HG02623 (cell line): ENCODE measurements at regions not wholly inside any gene's neighbourhood (a gene's known extent, or its start where the extent isn't known, plus 50 kb on each side); places are given as distances from the start of the nearest gene placed in this dataset.
"Not testable (repeated sequence)": the region's sequence is repeated elsewhere in the genome, so short reads cannot be mapped to it uniquely, and the experiment has no call there.

Experiments used
- ATAC-seq: cut with Tn5 transposase; IDR thresholded peaks from one replicate; pipeline ENCODE4 v1.9.1; 2021; ENCODE audit warnings: moderate library complexity; ENCODE audit not compliant: unreplicated experiment

DNA sequence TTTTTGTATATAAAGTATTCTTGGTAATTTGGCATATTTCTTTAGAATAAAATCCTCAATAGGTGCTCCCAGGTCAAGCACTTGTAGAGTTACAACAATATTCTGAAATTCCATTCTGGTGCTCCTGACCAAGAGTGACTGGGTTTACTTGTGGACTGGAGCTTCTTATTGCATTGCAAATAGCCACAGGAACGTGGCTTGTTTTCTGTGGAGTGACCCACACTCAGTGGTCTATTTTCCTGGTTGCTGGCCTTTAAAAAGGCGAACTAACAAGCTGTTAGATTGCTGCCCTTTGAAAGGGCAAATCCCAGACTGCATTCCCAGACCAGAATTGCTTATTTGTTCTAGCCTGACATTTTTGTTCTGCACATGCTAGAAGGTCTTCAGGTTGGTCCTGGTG is 658.8 kb upstream of the GOT2 start:
- ATAC-seq: no peak

DNA sequence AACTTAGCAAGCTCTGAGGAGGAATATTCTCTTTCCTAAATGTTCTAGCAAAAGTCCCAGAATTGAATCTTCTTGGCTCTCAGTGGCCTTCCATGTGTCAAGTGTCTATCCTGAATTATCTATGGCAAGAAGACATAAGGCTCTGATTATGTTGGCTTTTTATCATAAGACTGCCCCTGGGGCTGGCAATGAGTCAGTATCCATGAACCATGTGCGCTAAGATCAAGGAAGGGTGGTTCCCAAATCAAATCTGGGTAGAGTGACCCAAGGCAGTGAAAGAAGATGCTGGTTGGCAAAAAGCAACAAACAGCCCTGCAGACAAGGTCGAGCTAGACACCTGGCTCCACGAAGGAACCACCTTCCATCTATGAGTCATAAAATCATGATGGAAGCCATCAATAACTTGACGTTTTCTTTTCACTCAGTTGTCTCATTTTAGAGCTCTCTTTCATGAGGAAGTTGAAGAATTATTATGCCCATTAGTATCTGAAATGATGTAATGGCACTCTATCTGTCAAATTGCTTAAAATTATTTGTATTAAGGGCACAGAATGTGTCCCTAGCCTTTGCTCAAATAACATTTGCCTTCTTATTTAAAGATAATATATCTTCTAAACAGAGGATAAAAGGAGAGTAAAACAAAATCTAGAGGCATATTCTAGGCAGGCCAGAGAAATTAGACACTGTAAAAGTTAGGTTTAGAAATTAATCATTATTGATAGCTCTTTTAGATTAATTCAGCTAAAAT is 657.7 kb upstream of the GOT2 start:
- no peak for ATAC-seq

DNA sequence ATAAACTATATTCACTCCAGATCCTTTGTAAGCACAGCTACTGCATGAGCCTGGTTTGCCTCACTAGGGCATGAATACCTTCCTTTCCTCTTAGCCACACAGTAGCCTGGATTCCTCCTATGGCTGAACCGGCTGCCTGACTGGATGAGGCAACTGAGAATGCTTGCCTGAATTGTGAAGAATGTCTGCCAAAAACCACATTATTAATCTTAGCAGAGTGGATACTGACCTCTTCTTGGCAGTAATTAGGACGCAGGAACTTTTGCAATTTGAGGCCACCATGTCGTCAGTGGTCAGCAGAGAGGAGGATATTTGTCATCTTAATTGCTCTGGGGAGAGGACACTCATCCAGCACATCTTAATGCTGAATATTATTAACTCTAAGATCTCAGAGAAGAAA is 651.8 kb upstream of the GOT2 start:
- ATAC-seq: no peak

DNA sequence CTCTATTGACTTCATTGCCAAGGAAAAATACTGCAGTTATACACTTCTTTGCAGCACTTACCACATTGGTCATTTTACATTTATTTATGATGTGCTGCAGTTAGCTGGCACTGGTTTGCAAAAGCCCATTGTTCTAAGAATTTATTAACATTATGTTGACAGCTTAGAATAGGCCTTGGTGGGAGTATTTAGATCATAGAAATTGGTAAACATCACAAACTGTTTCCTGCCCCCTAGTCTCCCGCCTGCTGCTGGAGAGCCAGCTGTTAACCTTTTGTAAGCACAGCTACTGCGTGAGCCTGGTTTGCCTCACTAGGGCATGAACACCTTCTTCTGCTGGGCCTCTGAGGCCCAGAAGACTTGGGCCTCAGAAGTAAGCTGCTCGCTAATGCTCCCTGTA is 651.4 kb upstream of the GOT2 start:
- no peak for ATAC-seq

DNA sequence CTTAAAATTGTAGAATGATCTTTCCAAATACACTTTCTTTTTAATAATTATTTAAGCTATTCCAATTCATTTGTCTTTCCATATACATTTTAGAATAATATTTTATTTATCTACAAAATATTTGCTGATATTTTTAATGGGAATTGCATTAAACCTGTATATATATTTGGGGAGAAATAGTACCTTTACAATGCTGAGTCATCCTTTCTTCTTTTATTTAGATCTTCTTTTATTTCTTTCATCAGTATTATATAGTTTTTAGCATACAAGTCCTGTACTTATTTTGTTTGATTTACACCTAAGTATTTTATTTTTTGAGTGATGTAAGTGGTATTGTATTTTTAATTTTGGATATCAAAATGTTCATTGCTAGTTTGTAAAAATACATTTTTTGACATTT is 639.5 kb upstream of the GOT2 start:
- no peak for ATAC-seq

DNA sequence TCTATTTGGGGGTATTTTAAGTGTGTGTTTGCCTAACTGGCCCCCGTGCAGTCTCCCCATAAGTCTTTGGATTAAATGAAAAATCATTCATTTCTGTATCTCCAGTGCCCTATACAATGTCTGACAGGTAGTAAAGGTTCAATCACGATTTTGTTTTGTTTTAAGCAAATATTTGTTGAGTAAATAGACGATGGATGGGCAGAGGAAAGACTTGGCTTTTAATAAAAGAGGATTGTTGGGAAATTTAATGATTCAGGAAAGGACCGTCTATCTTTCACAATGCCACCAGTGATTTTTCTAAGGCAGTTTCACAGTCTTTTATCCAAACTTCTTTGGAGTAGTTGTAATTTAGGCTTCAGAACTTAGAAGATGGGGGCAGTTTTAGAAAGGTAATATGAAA is 636.6 kb upstream of the GOT2 start:
- no peak for ATAC-seq

DNA sequence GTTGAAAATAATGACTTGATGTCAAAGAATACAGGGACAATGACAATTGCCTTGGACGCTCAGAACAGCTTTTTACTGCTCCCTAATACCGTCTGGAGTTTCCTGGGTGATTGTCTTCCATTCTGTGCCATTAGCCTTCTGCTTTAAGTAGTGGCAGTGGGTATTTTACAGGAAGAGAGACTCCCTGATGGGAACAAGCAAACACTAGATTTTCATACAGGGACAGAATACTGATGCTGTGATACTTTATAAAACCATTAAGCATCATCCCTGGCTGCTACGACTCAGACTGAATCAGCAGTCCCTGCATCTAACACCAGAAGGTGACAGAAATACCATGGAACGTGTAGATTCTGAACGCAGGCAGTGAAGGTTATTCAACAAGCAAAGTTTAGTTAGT is 635.4 kb upstream of the GOT2 start:
- no peak for ATAC-seq

DNA sequence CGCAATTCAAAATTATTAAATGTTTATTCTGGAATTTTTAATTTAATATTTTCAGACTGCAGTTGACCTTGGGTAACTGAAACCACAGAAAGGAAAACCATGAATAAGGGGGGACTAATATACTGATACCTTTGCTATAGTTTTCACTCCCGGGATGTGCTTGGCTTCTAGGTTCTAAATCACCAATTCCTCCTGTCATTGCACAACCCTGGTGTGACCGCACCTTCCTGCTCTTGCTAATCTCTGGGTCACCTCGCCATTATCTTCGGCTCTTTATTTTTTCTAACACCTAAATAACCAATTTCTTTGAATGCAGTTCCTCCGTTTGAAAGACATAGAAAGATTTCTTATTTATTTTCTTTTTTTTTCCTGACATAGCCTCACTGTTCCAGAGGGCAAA is 634.5 kb upstream of the GOT2 start:
- ATAC-seq: no peak

DNA sequence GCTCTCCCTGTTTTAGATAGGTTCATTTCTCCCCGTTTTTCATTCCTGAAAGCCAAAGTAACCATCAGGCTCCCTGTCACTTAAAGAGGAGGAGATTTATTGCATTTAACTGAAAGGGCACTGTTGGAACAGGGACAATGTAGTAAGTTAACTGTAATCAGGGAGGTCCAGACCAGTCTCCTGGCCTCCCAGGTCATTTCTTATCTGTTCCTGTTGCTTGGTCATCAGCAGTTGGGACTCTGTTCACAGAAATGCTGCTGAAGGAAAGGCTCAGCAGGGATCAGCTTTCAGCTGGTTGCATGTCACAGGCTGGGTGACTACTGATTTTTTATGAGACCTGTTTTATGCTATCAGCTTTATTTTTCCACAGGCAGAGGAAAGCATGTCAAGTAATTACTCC is 622.6 kb upstream of the GOT2 start:
- no peak for ATAC-seq

DNA sequence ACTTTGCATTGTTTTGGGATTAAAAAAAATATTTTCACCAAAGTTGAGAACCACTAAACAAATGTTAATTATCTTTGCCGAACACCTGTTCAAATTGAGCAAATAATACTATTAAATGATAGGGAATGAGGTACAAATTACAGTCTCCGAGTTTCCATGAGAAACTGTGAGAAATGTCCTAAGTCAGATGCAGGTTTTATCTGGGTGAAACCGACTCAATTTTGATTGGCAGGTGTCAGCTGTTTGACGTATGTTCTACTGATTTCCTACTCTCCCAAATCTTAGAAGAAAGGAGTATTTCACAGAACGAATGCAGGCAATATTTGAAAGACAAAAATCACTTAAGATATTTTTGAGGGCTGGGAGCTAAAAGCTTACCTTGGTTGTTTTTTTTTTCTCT is 622.0 kb upstream of the GOT2 start:
- ATAC-seq: no peak

DNA sequence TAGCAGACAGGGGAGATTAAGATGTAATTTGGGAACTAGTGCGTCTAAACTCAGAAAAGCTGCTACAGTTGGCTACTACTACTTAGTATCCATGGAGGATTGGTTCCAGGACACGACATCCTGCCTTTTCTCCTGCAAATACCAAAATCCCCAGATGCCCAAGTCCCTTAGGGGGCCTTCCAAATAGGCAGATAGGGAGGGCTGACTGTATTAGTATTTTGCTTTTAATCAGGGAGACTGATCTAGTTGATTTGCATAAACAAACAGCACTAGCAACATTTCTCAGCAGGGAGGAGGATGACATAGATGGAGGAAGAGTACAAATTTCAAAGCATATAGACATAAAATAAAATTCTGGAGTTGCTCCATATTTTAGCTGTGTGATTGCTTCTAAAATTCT is 621.6 kb upstream of the GOT2 start:
- no peak for ATAC-seq

DNA sequence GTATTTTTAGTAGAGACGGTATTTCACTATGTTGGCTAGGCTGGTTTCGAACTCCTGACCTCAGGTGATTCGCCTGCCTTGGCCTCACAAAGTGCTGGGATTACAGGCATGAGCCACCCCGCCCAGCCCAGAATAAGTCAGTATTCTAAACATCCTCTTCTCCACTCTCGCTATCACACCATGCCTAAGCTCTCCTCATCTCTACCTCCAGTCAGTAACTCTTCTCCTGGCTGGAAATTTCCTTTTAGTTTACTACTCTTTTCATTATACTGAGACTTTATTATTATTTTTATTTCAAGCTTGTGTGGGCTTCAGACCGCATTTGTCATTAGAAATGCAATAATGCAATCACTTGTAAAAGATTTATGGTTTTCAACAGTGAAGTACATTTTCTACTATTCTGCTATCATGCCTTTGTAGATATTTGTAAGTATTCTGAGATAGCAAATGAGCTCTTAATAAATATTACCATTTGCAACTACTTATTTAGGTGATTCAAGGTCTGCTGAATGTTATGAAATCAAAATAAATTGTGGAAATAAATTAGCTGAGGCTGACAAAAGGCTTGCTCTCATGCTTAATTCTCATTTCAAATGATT is 617.3 kb upstream of the GOT2 start:
- no peak for ATAC-seq

DNA sequence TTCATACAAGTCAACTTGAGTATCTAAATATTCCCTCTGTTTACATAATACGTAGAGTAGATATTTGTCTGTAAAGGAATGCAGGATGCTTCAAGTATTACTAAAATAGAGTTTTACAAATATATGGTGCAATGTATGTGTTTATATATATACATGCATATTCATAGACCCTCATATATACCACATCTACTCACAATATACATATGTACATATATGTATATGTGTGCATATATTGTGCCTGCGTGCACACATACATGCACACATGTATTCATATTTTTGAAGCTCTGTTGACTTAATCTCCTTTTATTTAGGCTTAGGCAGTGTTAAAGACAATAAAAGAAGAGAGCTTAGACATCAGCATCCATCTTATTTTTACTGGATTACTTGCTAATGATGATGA is 616.6 kb upstream of the GOT2 start:
- ATAC-seq: no peak

DNA sequence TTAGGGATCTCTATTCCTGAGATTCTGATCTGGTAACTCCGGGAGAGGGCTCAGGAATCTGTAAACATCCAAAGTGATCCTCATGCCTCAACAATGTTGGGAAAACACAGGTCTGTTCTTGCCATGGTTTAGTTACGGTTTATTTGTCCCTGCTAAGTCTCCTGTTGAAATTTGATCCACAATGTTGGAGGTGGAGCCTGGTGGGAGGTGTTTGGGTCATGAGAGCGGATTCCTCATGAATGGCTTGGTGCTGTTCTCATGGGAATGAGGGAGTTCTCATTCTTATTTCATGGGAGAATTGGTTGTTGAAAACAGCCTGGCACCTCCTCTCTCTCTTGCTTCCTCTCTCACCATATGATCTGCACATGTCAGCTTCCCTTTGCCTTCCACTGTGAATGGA is 608.6 kb upstream of the GOT2 start:
- ATAC-seq: no peak

DNA sequence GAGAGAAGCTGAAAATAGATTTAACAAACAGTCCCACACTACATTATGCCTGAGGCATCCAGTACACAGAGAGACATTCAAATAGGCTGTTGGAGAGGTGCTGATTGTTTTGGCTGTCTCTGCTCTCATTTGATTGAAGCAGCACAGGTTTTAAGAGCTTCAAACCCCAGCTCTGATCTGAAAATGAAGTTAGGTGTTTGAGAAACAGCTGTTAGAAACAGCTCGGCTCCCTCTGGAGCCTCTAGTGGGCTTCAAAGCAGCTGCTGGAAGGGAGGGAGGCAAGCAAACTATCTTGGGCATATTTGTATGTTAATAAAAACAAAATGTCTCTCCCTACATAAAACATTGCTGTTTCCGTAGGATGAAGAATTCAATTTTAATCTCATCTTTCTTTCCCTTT is 607.3 kb upstream of the GOT2 start:
- no peak for ATAC-seq

DNA sequence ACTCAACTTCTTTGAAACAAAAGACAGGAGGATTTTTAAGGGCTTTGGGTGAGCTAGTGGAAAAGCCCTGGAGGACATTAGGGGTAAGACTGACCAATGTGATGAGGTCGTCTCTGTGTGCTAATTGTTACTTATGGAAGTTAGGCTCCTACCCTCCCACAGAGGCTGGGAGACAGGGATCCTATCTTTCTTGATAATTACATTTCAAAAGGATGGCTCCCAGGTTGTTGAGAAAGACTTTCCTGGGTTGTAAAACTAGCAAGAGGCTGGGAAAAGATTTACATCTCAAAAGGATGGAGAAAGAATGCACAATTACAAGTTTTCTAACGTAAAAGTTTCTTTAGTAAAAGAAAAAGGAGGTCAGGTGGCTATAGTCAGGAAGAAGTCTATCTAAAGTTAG is 605.8 kb upstream of the GOT2 start:
- no peak for ATAC-seq

DNA sequence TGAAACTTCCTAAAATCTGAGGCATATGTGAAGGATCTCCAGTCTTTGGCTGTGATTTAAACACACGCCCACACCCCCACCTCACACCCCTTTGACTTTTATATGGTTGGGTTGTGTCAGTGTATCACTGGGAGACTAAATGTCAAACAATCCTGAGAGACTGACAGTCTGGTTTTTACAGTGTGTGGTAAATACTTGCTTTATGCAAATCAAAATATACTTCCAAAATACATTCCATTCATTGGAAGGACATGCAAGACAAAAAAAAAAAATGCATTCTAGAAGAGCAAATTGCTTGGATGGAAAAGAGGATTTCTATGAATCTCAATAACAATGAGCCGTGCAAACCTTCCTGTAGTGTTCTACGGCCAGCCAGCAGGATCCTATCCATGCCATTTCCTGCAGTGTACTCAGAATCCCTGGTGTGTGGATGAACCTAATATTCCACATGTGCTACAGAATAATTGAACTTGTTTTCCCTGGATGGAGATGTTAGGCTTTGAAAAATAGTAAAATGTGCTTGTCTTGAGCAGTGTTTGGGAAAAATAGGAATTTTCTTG is 602.1 kb upstream of the GOT2 start:
- no peak for ATAC-seq

DNA sequence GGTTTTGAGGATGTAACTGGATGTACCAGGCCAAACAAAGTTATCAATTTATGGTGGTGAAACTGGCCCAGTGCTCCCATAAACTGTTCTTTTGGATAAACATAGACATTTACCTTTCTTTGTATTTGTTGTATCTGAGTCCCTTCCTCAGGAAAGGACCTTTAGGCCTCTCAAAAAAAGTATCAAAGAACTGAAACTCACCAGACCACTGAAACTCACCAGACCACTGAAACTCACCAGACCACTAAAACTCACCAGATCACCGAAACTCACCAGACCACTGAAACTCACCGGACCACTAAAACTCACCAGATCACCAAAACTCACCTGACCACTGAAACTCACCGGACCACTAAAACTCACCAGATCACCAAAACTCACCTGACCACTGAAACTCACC is 597.6 kb upstream of the GOT2 start:
- ATAC-seq: not testable (repeated sequence)

DNA sequence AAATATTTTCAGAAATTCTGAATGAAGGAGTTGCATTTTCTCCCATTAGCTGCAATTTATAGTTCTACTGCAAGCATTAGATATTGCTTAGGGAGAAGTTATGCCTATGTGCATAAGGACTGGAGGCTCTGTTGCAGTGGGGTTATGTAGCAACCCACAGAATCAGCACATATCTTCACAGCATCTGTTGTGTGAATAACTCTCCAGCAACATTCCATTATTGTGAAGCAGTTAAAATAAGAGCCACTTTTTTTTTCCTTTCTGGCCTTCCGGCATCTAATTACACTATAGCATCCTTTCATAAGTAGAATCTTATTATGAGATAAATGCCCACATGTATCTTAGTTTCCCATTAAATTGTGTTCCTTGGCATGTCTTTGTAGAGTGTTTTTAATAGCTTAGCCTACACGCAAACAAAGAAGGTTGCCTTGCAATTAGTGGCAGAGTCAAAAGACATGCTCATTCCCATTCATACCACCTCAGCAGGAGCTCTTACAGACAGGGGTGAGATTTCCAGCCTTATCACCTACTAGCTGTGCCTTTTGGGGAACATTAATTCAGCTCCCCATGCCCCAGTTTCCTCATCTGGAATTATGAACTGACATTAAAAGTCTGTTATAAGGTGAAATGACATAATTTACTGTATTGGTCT is 596.0 kb upstream of the GOT2 start:
- no peak for ATAC-seq

DNA sequence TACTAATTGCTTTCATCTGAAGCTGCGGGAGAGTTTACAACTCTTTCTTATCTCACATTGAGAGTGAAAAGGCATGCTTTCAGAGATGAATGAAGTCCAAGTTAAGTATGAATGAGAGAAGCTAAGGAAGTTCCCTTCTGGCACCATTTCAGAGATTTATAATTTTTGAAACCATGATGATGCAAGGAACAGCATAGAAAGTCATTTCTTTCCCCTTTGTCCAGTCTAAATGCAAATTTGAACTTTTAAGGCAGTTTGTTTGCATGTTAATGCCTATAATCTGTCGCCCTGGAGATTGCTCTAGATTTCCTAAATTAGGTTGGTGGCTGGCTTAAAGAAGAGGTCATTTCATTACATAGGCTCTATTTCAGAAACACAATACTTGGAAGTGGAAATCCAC is 594.8 kb upstream of the GOT2 start:
- no peak for ATAC-seq

DNA sequence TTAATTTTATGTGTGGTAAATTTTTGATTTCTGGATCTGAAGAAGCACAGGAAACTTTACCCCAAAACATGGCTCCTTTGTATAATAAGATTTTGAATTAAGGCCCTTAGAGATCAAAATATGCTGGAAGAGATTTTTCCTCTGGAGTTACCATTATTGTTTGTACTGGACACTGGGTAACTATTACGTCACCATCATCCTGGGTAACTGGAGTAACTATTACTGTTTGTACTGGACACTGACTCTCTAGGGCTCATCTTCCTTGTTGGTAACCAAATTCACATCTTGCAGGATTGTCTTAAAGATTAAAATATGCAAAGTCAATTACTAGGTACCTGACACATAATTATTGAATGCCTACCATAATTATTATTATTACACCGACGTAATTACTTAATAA is 593.8 kb upstream of the GOT2 start:
- ATAC-seq: no peak

DNA sequence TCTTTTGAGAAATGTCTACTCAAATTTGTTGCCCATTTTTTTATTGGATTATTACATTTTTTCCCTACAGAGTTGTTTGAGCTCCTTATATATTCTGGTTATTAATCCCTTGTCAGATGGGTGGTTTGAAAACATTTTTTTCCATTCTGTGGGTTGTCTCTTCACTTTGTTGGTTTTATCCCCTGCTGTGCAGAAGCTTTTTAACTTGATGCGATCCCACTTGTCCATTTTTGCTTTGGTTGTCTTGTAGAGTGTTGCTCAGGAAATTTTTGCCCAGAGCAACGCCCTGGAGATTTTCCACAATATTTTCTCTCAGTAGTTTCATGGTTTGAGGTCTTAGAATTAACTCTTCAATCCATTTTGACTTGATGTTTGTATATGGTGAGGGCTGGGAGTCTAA is 592.8 kb upstream of the GOT2 start:
- ATAC-seq: no peak
